B cell (primary cell): ENCODE measurements at regions not wholly inside any gene's neighbourhood (a gene's known extent, or its start where the extent isn't known, plus 50 kb on each side); places are given as distances from the start of the nearest gene placed in this dataset.

Experiments used
- ATAC-seq: fragments of 200-7000 bp; cut with Tn5 transposase; one replicate; pipeline ENCODE4 v1.10.0; 2021; ENCODE audit warnings: low read depth, mild to moderate bottlenecking, moderate number of reproducible peaks, moderate library complexity
- CTCF ChIA-PET: fragments of 350-600 bp; sonication (Branson Sonifier 250); formaldehyde crosslinking; loops from one replicate; lab custom pipeline; 2021; ENCODE audit warnings: antibody characterized with exemption, inconsistent platforms; lab: Charles Lee
- POLR2A ChIA-PET: fragments of 350-600 bp; sonication (Branson Sonifier 250); formaldehyde crosslinking; loops from one replicate; lab custom pipeline; 2021; ENCODE audit warnings: antibody characterized with exemption; lab: Charles Lee
- DNase-seq: peaks from one replicate; pipeline ENCODE4 v3.0.0; 2013
- H2AFZ ChIP-seq: 2 replicates; pipeline ENCODE4 v1.6.1; 2012; ENCODE audit warnings: mild to moderate bottlenecking, low read depth, low read length; ENCODE audit not compliant: insufficient read depth, poor library complexity, severe bottlenecking
- H3K27ac ChIP-seq, 2 donors: 1 replicate in 1 of 2; 2 replicates in 1 of 2; pipeline ENCODE4 v1.5.1; 2012 to 2013; ENCODE audit warnings: low read length in 2 of 2, mild to moderate bottlenecking in 2 of 2, moderate library complexity in 1 of 2
- H3K27me3 ChIP-seq, 4 experiments: fragments of 200-600 bp in 1 of 4; sonication (generic) in 1 of 4; replicated peaks in 1 of 4; 1 replicate in 2 of 4; 2 replicates in 2 of 4; pipeline versions ENCODE4 v1.6.1 to v1.7.0; 2013 to 2016; ENCODE audit warnings: low read length in 3 of 4, mild to moderate bottlenecking in 2 of 4, mixed read lengths in 1 of 4, moderate library complexity in 1 of 4; ENCODE audit not compliant: insufficient read depth in 4 of 4, control insufficient read depth in 3 of 4; ENCODE audit errors: control extremely low read depth in 1 of 4
- H3K36me3 ChIP-seq, 2 experiments: replicated peaks in 1 of 2; 1 replicate in 1 of 2; 2 replicates in 1 of 2; pipeline versions ENCODE4 v1.6.1 to v1.7.1; 2013; ENCODE audit warnings: low read length in 1 of 2; ENCODE audit not compliant: insufficient read depth in 2 of 2, control insufficient read depth in 1 of 2; ENCODE audit errors: control extremely low read depth in 1 of 2, extremely low read depth in 1 of 2
- H3K4me1 ChIP-seq, 2 donors: fragments of 200-600 bp in 1 of 2; sonication (generic) in 1 of 2; 1 replicate in 1 of 2; 2 replicates in 1 of 2; pipeline versions ENCODE4 v1.5.1 to v1.6.1; 2013 to 2017; ENCODE audit warnings: low read length in 2 of 2; ENCODE audit not compliant: control insufficient read depth in 2 of 2, insufficient read depth in 2 of 2
- H3K4me2 ChIP-seq: replicated peaks from 2 replicates; pipeline ENCODE3; 2012; ENCODE audit warnings: mild to moderate bottlenecking, low read depth, low read length; ENCODE audit not compliant: poor library complexity, severe bottlenecking
- H3K4me3 ChIP-seq, 5 experiments: fragments of 200-600 bp in 1 of 5; sonication (generic) in 1 of 5; 1 replicate in 3 of 5; 2 replicates in 2 of 5; pipeline versions ENCODE4 v1.5.1 to v1.7.0; 2011 to 2016; ENCODE audit warnings: low read length in 4 of 5, mild to moderate bottlenecking in 4 of 5, low read depth in 2 of 5, control low read depth in 1 of 5, moderate library complexity in 1 of 5; ENCODE audit not compliant: insufficient read depth in 1 of 5; ENCODE audit errors: control extremely low read depth in 1 of 5, extremely low read depth in 1 of 5
- H3K79me2 ChIP-seq: fragments of 200-600 bp; sonication (generic); one replicate; pipeline ENCODE4 v1.6.0; 2016; ENCODE audit warnings: low read length; ENCODE audit not compliant: control insufficient read depth, insufficient read depth
- H3K9ac ChIP-seq: fragments of 200-600 bp; sonication (generic); 2 replicates; pipeline ENCODE4 v1.6.1; 2017; ENCODE audit warnings: mild to moderate bottlenecking, low read length, moderate library complexity
- H3K9me3 ChIP-seq, 3 donors: one replicate each; pipeline versions ENCODE4 v1.6.1 to v1.7.1; 2013; ENCODE audit warnings: low read length in 2 of 3; ENCODE audit not compliant: control insufficient read depth in 2 of 3, insufficient read depth in 1 of 3; ENCODE audit errors: control extremely low read depth in 1 of 3
- H4K20me1 ChIP-seq: 2 replicates; pipeline ENCODE4 v1.6.0; 2012; ENCODE audit warnings: mild to moderate bottlenecking, low read length; ENCODE audit not compliant: insufficient read depth, control insufficient read depth, poor library complexity, severe bottlenecking
- H3K27ac Mint-ChIP-seq: one replicate; pipeline ENCODE4 v1.8.0; 2021; ENCODE audit warnings: mixed read lengths
- H3K27me3 Mint-ChIP-seq: one replicate; pipeline ENCODE4 v1.8.0; 2021; ENCODE audit warnings: mixed read lengths
- H3K4me1 Mint-ChIP-seq: one replicate; pipeline ENCODE4 v1.8.0; 2021; ENCODE audit warnings: mixed read lengths
- H3K4me3 Mint-ChIP-seq: one replicate; pipeline ENCODE4 v1.8.0; 2021; ENCODE audit warnings: mixed read lengths
- H3K9me3 Mint-ChIP-seq: one replicate; pipeline ENCODE4 v1.8.0; 2022; ENCODE audit warnings: mixed read lengths; ENCODE audit not compliant: insufficient read depth
- CTCF ChIP-seq: fragments of 200-600 bp; IDR thresholded peaks from one replicate; pipeline ENCODE4 v1.8.0; 2022; ENCODE audit warnings: antibody characterized with exemption, mild to moderate bottlenecking
- EZH2 ChIP-seq: IDR thresholded peaks from 2 replicates; pipeline ENCODE4 v1.6.1; 2012; ENCODE audit warnings: borderline replicate concordance, low read depth, mild to moderate bottlenecking, moderate library complexity, low read length; ENCODE audit not compliant: insufficient read depth, poor library complexity, severe bottlenecking
- WGBS: methylation state at CpG from one replicate; pipeline ENCODE4 v1.1.5; 2013; ENCODE audit warnings: missing lambda C conversion rate; ENCODE audit not compliant: insufficient coverage; 5-methylcytosine and 5-hydroxymethylcytosine counted together
- intact Hi-C: fragments of 100-400 bp; cut with micrococcal nuclease; formaldehyde crosslinking; loops from one replicate; pipeline ENCODE4 v1.10.0; 2022

GRCh38 chr5:2258861-2259260, 376.1 kb upstream of the IRX4 start:
- no peak overlapping the region for H3K9ac ChIP-seq
- no peaks in the 10 kb centered on the region for H4K20me1 ChIP-seq
- H3K9me3 ChIP-seq: peaks cover 0 to 43% (median 0%) of the 10 kb centered on the region in 3 donors
- no peaks in the 10 kb centered on the region for H3K36me3 ChIP-seq
- no peak overlapping the region for H3K4me2 ChIP-seq
- Mint-ChIP-seq H3K4me1 (no peaks in the 10 kb centered on the region), H3K4me3 (no peak overlapping the region), H3K9me3 (peaks cover 2% of the 10 kb centered on the region), H3K27me3 (no peaks in the 10 kb centered on the region), H3K27ac (no peak overlapping the region)
- intact Hi-C loops: no loop called here
- DNase-seq (no peak), ATAC-seq (no peak)
- H3K4me1 ChIP-seq: no peaks in the 10 kb centered on the region
- H3K4me3 ChIP-seq: no peak overlapping the region
- H3K79me2 ChIP-seq: no peaks in the 10 kb centered on the region
- H3K27me3 ChIP-seq: no peaks in the 10 kb centered on the region
- ChIA-PET CTCF (no interaction called here), POLR2A (no interaction called here)
- 78% methylated on average over 8 of the region's 8 CpGs for WGBS
- no peak overlapping the region for H2AFZ ChIP-seq
- no peak for TF ChIP-seq CTCF
- TF ChIP-seq EZH2: no peak
- no peak overlapping the region for H3K27ac ChIP-seq

DNA sequence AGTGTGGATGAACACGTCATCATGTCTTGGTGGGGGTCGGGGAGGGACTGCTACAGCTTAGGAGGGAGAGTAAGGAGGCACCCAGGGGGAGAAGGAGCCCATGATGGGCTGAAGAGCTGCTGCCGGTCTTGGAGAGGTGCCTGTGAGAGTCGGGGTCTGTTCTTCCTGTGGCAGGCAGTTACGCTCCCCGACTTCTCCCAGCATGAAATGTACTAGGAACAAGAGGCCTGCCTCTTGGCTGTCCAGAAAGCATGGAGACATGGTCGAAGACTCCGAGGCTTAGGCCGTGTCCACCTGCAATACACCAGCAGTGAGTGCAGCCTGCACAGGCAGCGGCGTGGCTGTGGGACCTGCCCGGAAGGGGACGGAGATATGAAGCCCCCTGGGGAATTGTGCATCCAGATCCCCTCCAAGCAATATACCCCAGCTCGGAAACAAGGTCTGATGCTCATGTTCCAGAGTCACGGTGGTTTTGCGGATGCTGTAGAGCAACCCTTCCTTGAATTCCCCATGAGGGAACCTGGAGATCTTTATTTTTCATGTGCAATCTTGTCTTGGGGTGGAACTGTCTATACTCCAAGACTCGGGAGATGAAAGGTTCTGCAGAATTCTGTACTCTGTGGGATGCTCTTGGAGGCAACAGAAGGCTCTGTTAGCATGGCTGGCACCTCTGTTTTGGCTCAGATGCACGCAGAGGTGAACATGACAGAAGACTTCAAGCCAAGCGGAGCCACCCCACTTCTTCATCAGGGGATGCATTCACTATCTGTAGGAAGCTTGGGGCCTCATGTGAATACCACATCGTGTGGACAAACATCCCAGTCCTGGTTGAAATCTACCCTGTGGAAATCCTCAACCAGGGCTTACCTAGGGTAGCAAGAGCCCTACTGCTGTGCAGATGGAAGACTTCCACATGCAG, 374.9 kb upstream of the IRX4 start:
- TF ChIP-seq EZH2 (no peak), CTCF (no peak)
- Histone ChIP-seq H3K4me1 (no peaks in the 10 kb centered on the region), H4K20me1 (no peaks in the 10 kb centered on the region), H3K36me3 (no peaks in the 10 kb centered on the region), H3K9ac (no peak overlapping the region), H2AFZ (no peak overlapping the region), H3K27me3 (no peaks in the 10 kb centered on the region), H3K79me2 (no peaks in the 10 kb centered on the region), H3K9me3 (peaks cover 0 to 38% (median 0%) of the 10 kb centered on the region in 3 donors), H3K27ac (no peak overlapping the region), H3K4me3 (no peak overlapping the region), H3K4me2 (no peak overlapping the region)
- 87% methylated on average over 17 of the region's 20 CpGs for WGBS
- Mint-ChIP-seq H3K4me1 (no peaks in the 10 kb centered on the region), H3K27me3 (no peaks in the 10 kb centered on the region), H3K27ac (no peak overlapping the region), H3K9me3 (peaks cover 2% of the 10 kb centered on the region), H3K4me3 (no peak overlapping the region)
- ATAC-seq: no peak
- intact Hi-C loops: no loop called here
- no peak for DNase-seq
- ChIA-PET POLR2A (no interaction called here), CTCF (no interaction called here)
